ENCODE measurements at regions not wholly inside any gene's neighbourhood (a gene's known extent, or its start where the extent isn't known, plus 50 kb on each side); places are given as distances from the start of the nearest gene placed in this dataset.

GRCh38 chr2:7468955-7469354 is 551.7 kb downstream of the RNF144A start:
- DNase-seq, result no peak

- DNase-seq, result no peak
Observed at GRCh38 chr2:7471185-7471584, 554.0 kb downstream of the RNF144A start.

GRCh38 chr2:7472465-7472864 is 555.3 kb downstream of the RNF144A start:
- DNase-seq, result no peak

- no peak for DNase-seq
Observed at GRCh38 chr2:7473135-7473771, 556.0 kb downstream of the RNF144A start.

- DNase-seq, result no peak
Observed at GRCh38 chr2:7476371-7476770, 559.2 kb downstream of the RNF144A start.

GRCh38 chr2:7479603-7480002 is 562.4 kb downstream of the RNF144A start:
- no peak for DNase-seq

GRCh38 chr2:7480431-7480830 is 563.2 kb downstream of the RNF144A start:
- no peak for DNase-seq

- no peak for DNase-seq
Observed at GRCh38 chr2:7490672-7491071, 573.5 kb downstream of the RNF144A start.

- DNase-seq, result no peak
Observed at GRCh38 chr2:7492719-7493118, 575.5 kb downstream of the RNF144A start.

GRCh38 chr2:7497178-7497577 is 580.0 kb downstream of the RNF144A start:
- no peak for DNase-seq

- DNase-seq, result no peak
Observed at GRCh38 chr2:7499018-7499417, 581.8 kb downstream of the RNF144A start.

- DNase-seq, result no peak
Observed at GRCh38 chr2:7502336-7502735, 585.1 kb downstream of the RNF144A start.

GRCh38 chr2:7508296-7508943 is 591.2 kb downstream of the RNF144A start:
- no peak for DNase-seq

GRCh38 chr2:7510353-7510752 is 593.1 kb downstream of the RNF144A start:
- DNase-seq, result no peak

GRCh38 chr2:7513834-7514233 is 596.6 kb downstream of the RNF144A start:
- no peak for DNase-seq

- DNase-seq, result no peak
Observed at GRCh38 chr2:7515327-7515726, 598.1 kb downstream of the RNF144A start.

- no peak for DNase-seq
Observed at GRCh38 chr2:7516484-7517063, 599.4 kb downstream of the RNF144A start.

- DNase-seq, result no peak
Observed at GRCh38 chr2:7517088-7517487, 599.9 kb downstream of the RNF144A start.

GRCh38 chr2:7517851-7518250 is 600.6 kb downstream of the RNF144A start:
- no peak for DNase-seq

GRCh38 chr2:7523481-7524120 is 606.4 kb downstream of the RNF144A start:
- no peak for DNase-seq

GRCh38 chr2:7524195-7524594 is 607.0 kb downstream of the RNF144A start:
- DNase-seq, result no peak

- DNase-seq, result no peak
Observed at GRCh38 chr2:7525746-7526145, 608.5 kb downstream of the RNF144A start.

- no peak for DNase-seq
Observed at GRCh38 chr2:7527165-7527722, 610.0 kb downstream of the RNF144A start.
